ENCODE measurements at regions not wholly inside any gene's neighbourhood (a gene's known extent, or its start where the extent isn't known, plus 50 kb on each side); places are given as distances from the start of the nearest gene placed in this dataset.

DNA sequence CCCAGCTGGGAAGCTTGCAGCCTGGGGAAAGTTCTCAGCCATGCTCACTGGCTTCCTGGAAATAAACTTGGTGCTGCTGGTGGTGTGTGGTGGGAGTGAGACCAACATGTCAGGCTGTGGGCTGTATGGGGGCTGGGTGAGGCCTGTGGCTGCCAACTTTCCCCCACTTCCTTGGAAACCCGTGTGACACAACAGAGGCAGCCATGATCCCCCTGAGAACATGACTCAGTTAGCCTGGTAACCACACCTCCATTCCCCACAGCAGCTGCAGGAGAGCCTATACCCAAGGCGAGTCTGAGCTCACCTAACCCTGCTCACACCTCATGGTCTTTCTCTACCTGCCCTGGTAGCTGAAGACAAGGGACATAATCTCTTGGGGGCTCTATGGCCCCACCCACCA, 72.7 kb upstream of the RGMB start:
- H3K36me3 ChIP-seq (ENCODE audit: control insufficient read depth, insufficient read depth, low read length): no peaks in the 10 kb centered on the region
- TF ChIP-seq, protein P1, sequence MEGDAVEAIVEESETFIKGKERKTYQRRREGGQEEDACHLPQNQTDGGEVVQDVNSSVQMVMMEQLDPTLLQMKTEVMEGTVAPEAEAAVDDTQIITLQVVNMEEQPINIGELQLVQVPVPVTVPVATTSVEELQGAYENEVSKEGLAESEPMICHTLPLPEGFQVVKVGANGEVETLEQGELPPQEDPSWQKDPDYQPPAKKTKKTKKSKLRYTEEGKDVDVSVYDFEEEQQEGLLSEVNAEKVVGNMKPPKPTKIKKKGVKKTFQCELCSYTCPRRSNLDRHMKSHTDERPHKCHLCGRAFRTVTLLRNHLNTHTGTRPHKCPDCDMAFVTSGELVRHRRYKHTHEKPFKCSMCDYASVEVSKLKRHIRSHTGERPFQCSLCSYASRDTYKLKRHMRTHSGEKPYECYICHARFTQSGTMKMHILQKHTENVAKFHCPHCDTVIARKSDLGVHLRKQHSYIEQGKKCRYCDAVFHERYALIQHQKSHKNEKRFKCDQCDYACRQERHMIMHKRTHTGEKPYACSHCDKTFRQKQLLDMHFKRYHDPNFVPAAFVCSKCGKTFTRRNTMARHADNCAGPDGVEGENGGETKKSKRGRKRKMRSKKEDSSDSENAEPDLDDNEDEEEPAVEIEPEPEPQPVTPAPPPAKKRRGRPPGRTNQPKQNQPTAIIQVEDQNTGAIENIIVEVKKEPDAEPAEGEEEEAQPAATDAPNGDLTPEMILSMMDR (IDR thresholded peaks at IDR 0.05; ENCODE audit: insufficient read depth, low read length, poor library complexity, severe bottlenecking): no peak

DNA sequence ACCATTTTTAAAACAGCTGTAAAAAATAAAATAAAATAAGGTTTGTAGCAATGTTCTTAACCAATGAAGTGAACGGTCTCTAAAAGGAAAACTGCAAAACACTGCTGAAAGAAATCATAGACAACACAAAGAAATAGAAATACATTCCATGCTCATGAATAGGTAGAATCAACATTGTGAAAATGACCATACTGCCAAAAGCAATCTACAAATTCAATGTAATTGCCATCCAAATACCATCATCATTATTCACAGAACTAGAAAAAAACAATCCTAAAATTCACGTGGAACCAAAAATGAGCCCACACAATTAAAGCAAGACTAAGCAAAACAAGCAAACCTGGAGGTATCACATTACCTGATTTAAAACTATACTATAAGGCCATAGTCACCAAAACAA, 67.6 kb upstream of the RGMB start:
- no peak overlapping the region for H3K4me3 ChIP-seq (replicated peaks; ENCODE audit: low read depth, low read length)
- TF ChIP-seq, protein P1 (IDR thresholded peaks at IDR 0.05; ENCODE audit: insufficient read depth, low read length, poor library complexity, severe bottlenecking): no peak
- DNase-seq (ENCODE audit: extremely low read depth, insufficient read length): no peak
- no peaks in the 10 kb centered on the region for H3K36me3 ChIP-seq (ENCODE audit: control insufficient read depth, insufficient read depth, low read length)
- no peaks in the 10 kb centered on the region for H3K27me3 ChIP-seq (replicated peaks; ENCODE audit: control insufficient read depth, insufficient read depth, low read length)

More for the DNA sequence above, 72.7 kb upstream of the RGMB start:
- no peak overlapping the region for H3K4me3 ChIP-seq (replicated peaks; ENCODE audit: low read depth, low read length)
- no peaks in the 10 kb centered on the region for H3K27me3 ChIP-seq (replicated peaks; ENCODE audit: control insufficient read depth, insufficient read depth, low read length)
- no peak for DNase-seq (ENCODE audit: extremely low read depth, insufficient read length)

DNA sequence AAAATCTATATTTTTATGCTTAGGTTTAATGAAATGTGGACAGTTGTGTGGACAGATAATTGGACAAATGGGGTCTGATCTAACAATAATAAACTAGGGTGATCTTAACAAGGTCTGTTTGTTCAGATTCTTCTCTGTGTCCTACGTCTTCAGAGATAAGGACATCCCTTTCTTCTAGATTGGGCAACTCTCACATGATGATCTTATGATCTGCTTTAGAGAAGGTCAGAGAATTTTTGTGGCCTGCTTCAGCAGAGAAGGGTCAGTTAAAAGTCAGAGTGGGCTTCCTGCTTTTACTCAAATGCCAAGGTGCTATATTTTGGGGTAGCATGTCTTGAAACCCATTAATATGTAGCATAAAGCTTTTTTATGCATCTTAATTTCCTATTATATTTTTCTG, 63.8 kb upstream of the RGMB start:
- no peaks in the 10 kb centered on the region for H3K36me3 ChIP-seq (ENCODE audit: control insufficient read depth, insufficient read depth, low read length)
- H3K27me3 ChIP-seq (replicated peaks; ENCODE audit: control insufficient read depth, insufficient read depth, low read length): no peaks in the 10 kb centered on the region
- TF ChIP-seq, protein P1 (IDR thresholded peaks at IDR 0.05; ENCODE audit: insufficient read depth, low read length, poor library complexity, severe bottlenecking): no peak
- no peak overlapping the region for H3K4me3 ChIP-seq (replicated peaks; ENCODE audit: low read depth, low read length)
- DNase-seq (ENCODE audit: extremely low read depth, insufficient read length): no peak

DNA sequence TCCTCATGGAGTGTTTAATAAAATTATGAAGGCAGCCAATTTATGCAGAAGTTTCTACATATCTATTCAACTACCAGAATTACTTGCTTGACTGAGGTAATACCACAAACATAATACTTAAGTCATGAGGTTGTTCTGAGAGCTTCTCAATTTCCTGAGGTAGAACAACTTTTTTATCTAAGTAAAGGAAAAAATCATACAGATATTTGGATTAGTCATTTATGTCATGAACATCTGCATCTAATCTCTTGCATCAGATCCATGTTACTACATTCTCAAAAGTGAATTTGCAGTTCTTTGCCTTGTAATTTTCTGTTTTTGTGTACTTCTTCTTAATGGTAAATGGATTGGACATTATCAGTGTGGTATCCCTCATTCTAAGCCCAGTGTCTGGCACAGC, 60.4 kb upstream of the RGMB start:
- Histone ChIP-seq H3K36me3 (ENCODE audit: control insufficient read depth, insufficient read depth, low read length) (no peaks in the 10 kb centered on the region), H3K4me3 (replicated peaks; ENCODE audit: low read depth, low read length) (no peak overlapping the region), H3K27me3 (replicated peaks; ENCODE audit: control insufficient read depth, insufficient read depth, low read length) (no peaks in the 10 kb centered on the region)
- no peak for DNase-seq (ENCODE audit: extremely low read depth, insufficient read length)
- TF ChIP-seq, protein P1 (IDR thresholded peaks at IDR 0.05; ENCODE audit: insufficient read depth, low read length, poor library complexity, severe bottlenecking): no peak

DNA sequence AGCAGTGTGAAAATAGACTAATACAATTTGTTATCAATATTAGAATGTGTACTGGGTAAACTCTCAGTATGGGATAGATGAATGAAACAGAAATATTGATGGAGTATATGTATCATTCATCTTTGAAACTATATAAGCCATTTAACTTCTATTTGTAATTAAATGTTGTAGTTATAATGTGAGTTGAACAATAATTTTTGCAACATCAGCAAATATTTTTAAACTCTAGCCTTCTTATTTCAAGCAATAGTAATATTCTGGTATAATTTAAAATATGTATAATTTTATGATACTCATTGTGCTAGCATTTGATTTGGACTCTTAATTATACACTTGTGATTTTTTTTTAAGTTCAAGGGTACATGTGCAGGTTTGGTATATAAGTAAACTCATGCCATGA, 59.6 kb upstream of the RGMB start:
- H3K27me3 ChIP-seq (replicated peaks; ENCODE audit: control insufficient read depth, insufficient read depth, low read length): no peaks in the 10 kb centered on the region
- no peaks in the 10 kb centered on the region for H3K36me3 ChIP-seq (ENCODE audit: control insufficient read depth, insufficient read depth, low read length)
- no peak for DNase-seq (ENCODE audit: extremely low read depth, insufficient read length)
- H3K4me3 ChIP-seq (replicated peaks; ENCODE audit: low read depth, low read length): no peak overlapping the region
- TF ChIP-seq, protein P1 (IDR thresholded peaks at IDR 0.05; ENCODE audit: insufficient read depth, low read length, poor library complexity, severe bottlenecking): no peak

DNA sequence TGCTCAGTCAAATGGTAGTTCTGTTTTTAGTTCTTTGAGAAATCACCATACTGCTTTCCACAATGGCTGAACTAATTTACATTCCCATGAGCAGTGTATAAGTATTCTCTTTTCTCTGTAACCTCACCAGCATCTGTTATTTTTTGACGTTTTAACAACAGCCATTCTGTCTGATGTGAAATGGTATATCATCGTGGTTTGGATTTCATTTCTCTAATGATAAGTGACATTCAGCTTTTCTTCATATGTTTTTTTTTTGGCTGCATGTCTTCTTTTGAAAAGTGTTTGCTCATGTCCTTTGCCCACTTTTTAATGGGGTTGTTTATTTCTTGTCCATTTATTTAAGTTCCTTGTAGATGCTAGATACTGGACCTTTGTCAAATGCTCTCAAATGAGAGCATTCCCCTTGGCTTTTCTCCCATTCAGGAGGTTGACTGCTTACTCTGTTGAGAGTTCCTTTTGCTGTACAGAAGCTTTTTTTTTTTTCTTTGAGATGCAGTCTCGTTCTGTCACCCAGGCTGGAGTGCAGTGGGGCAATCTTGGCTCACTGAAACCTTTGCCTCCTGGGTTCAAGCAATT, 58.7 kb upstream of the RGMB start:
- Histone ChIP-seq H3K4me3 (replicated peaks; ENCODE audit: low read depth, low read length) (no peak overlapping the region), H3K27me3 (replicated peaks; ENCODE audit: control insufficient read depth, insufficient read depth, low read length) (no peaks in the 10 kb centered on the region), H3K36me3 (ENCODE audit: control insufficient read depth, insufficient read depth, low read length) (no peaks in the 10 kb centered on the region)
- TF ChIP-seq, protein P1 (IDR thresholded peaks at IDR 0.05; ENCODE audit: insufficient read depth, low read length, poor library complexity, severe bottlenecking): no peak
- no peak for DNase-seq (ENCODE audit: extremely low read depth, insufficient read length)
